Neural progenitor cell (in vitro differentiated cells): ENCODE measurements at regions not wholly inside any gene's neighbourhood (a gene's known extent, or its start where the extent isn't known, plus 50 kb on each side); places are given as distances from the start of the nearest gene placed in this dataset.

ENCODE experiments used
- CTCF ChIP-seq: fragments of 200-600 bp; sonication (generic); IDR thresholded peaks from 2 replicates; pipeline ENCODE4 v1.5.1; 2017; ENCODE audit warnings: antibody characterized with exemption, mild to moderate bottlenecking
- EZH2 ChIP-seq: fragments of 200-600 bp; sonication (generic); IDR thresholded peaks from 2 replicates; pipeline ENCODE4 v1.6.1; 2017; ENCODE audit warnings: antibody characterized with exemption, mild to moderate bottlenecking, moderate library complexity

GRCh38 chr6:10314163-10314955 is 100.5 kb downstream of the TFAP2A start:
- TF ChIP-seq CTCF (no peak), EZH2 (no peak)
